GM12878 (cell line): ENCODE measurements at regions not wholly inside any gene's neighbourhood (a gene's known extent, or its start where the extent isn't known, plus 50 kb on each side); places are given as distances from the start of the nearest gene placed in this dataset.

Experiments used
- ATAC-seq: fragments of 200-7000 bp; cut with Tn5 transposase; 3 replicates; pipeline ENCODE4 v1.9.1; 2020; ENCODE audit warnings: mild to moderate bottlenecking, moderate library complexity
- BruUV-seq: library from RNA; stranded (reverse); fragments of 400-500 nt; replicated peaks from 2 replicates; lab custom pipeline; 2021; lab: Mats Ljungman, UMichigan
- CTCF ChIA-PET: fragments of 300-600 bp; sonication (Branson Sonifier 250); formaldehyde crosslinking; extraction: SDS; loops from one replicate; lab custom pipeline; 2021; ENCODE audit warnings: inconsistent platforms; lab: Yijun Ruan, JAX
- POLR2A ChIA-PET: fragments of 350-600 bp; formaldehyde crosslinking; extraction: SDS; loops from one replicate; lab custom pipeline; 2021; ENCODE audit warnings: inconsistent platforms; lab: Charles Lee
- RAD21 ChIA-PET: fragments of 300-600 bp; sonication (Branson Sonifier 250); formaldehyde crosslinking; loops from one replicate; lab custom pipeline; 2023; ENCODE audit warnings: antibody characterized with exemption; ENCODE audit not compliant: unreplicated experiment; lab: Charles Lee
- SMC1A ChIA-PET: fragments of 300-600 bp; sonication (Branson Sonifier 250); formaldehyde crosslinking; loops from one replicate; lab custom pipeline; 2023; ENCODE audit not compliant: unreplicated experiment, uncharacterized antibody; lab: Charles Lee
- DNase-seq: peaks from one replicate; pipeline ENCODE4 v3.0.0-alpha.2; 2011; ENCODE audit warnings: low read depth, low spot score
- FAIRE-seq: peaks from 3 replicates; lab custom pipeline; 2011; peaks lifted over from hg19 to GRCh38; lab: Jason Lieb, UNC
- H2AFZ ChIP-seq: 2 replicates; pipeline ENCODE4 v1.6.0; 2011; ENCODE audit warnings: low read depth, low read length, control low read depth; ENCODE audit not compliant: control insufficient read depth
- H3K27ac ChIP-seq: 2 replicates; pipeline ENCODE4 v1.5.1; 2011; ENCODE audit warnings: control low read depth; ENCODE audit not compliant: control insufficient read depth, insufficient read depth
- H3K27me3 ChIP-seq, 2 experiments: replicated peaks in 1 of 2; 2 replicates each; pipeline versions ENCODE4 v1.6.0 to v1.6.1; 2011; ENCODE audit warnings: low read length in 1 of 2; ENCODE audit not compliant: control insufficient read depth in 2 of 2, insufficient read depth in 2 of 2
- H3K36me3 ChIP-seq, 2 experiments: 2 replicates each; pipeline ENCODE4 v1.5.1; 2011; ENCODE audit warnings: low read length in 1 of 2; ENCODE audit not compliant: control insufficient read depth in 2 of 2, insufficient read depth in 2 of 2
- H3K4me1 ChIP-seq: 2 replicates; pipeline ENCODE4 v1.6.1; 2011; ENCODE audit warnings: mild to moderate bottlenecking, low read length, moderate library complexity, mixed read lengths; ENCODE audit not compliant: control insufficient read depth, insufficient read depth
- H3K4me2 ChIP-seq: 2 replicates; pipeline ENCODE4 v1.6.0; 2011; ENCODE audit warnings: control low read depth; ENCODE audit not compliant: control insufficient read depth, insufficient read depth
- H3K4me3 ChIP-seq: fragments of 200-600 bp; sonication (generic); 2 replicates; pipeline ENCODE4 v1.5.1; 2016
- H3K79me2 ChIP-seq: 2 replicates; pipeline ENCODE4 v1.6.0; 2011; ENCODE audit warnings: low read length; ENCODE audit not compliant: control insufficient read depth, insufficient read depth
- H3K9ac ChIP-seq: 2 replicates; pipeline ENCODE4 v1.8.0; 2011; ENCODE audit warnings: low read length, control low read depth, mixed read lengths; ENCODE audit not compliant: control insufficient read depth, insufficient read depth
- H3K9me3 ChIP-seq: replicated peaks from 3 replicates; pipeline ENCODE4 v1.5.1; 2011; ENCODE audit warnings: mild to moderate bottlenecking, low read length; ENCODE audit not compliant: control insufficient read depth, insufficient read depth
- H4K20me1 ChIP-seq: 2 replicates; pipeline ENCODE4 v1.6.0; 2011; ENCODE audit not compliant: control insufficient read depth, insufficient read depth
- BMI1 ChIP-seq: fragments of 450-650 bp; IDR thresholded peaks from 2 replicates; pipeline ENCODE4 v1.6.1; 2016; ENCODE audit warnings: mild to moderate bottlenecking, moderate library complexity, borderline replicate concordance
- CTCF ChIP-seq, 3 experiments: IDR thresholded peaks in 2 of 3; conservative IDR thresholded peaks in 1 of 3; 2 replicates each; pipeline ENCODE4 v1.5.1; 2011; ENCODE audit warnings: low read depth in 3 of 3, low read length in 3 of 3, mild to moderate bottlenecking in 3 of 3, control low read depth in 2 of 3, moderate library complexity in 2 of 3, inconsistent platforms in 1 of 3, mixed read lengths in 1 of 3; ENCODE audit not compliant: control insufficient read depth in 2 of 3, insufficient read depth in 1 of 3; ENCODE audit errors: extremely low read depth in 1 of 3
- ETV6 ChIP-seq, 2 experiments: fragments of 450-650 bp in 1 of 2; IDR thresholded peaks in 1 of 2; conservative IDR thresholded peaks in 1 of 2; 2 replicates each; pipeline ENCODE4 v1.6.1; 2014; ENCODE audit warnings: antibody characterized with exemption in 1 of 2, borderline replicate concordance in 1 of 2, low read depth in 1 of 2, mild to moderate bottlenecking in 1 of 2, moderate library complexity in 1 of 2
- FOXM1 ChIP-seq: IDR thresholded peaks from 2 replicates; pipeline ENCODE4 v1.6.1; 2012; ENCODE audit warnings: low read depth, mild to moderate bottlenecking, inconsistent platforms, low read length, moderate library complexity
- GABPA ChIP-seq: IDR thresholded peaks from 2 replicates; pipeline ENCODE4 v1.6.1; 2014; ENCODE audit warnings: antibody characterized with exemption, low read depth, mild to moderate bottlenecking, inconsistent platforms
- IRF5 ChIP-seq: fragments of 450-650 bp; IDR thresholded peaks from 2 replicates; pipeline ENCODE4 v1.6.1; 2017; ENCODE audit warnings: borderline replicate concordance
- JUND ChIP-seq: IDR thresholded peaks from 2 replicates; pipeline ENCODE4 v1.6.1; 2012; ENCODE audit warnings: low read depth, mild to moderate bottlenecking, low read length, improper control_type of control experiment, moderate library complexity
- KLF5 ChIP-seq: fragments of 450-650 bp; IDR thresholded peaks from 2 replicates; pipeline ENCODE4 v1.6.1; 2014; ENCODE audit warnings: mild to moderate bottlenecking; ENCODE audit not compliant: partially characterized antibody
- MTA3 ChIP-seq: IDR thresholded peaks from 2 replicates; pipeline ENCODE4 v1.6.1; 2012; ENCODE audit warnings: low read length, inconsistent platforms, borderline replicate concordance
- MXI1 ChIP-seq: fragments of 150-350 bp; IDR thresholded peaks from 2 replicates; pipeline ENCODE4 v1.6.1; 2011; ENCODE audit warnings: low read depth, mild to moderate bottlenecking, inconsistent platforms, low read length, improper control_type of control experiment
- NFYA ChIP-seq: IDR thresholded peaks from 2 replicates; pipeline ENCODE4 v1.6.1; 2011; ENCODE audit warnings: low read depth, mild to moderate bottlenecking, low read length, improper control_type of control experiment, borderline replicate concordance
- NRF1 ChIP-seq: conservative IDR thresholded peaks from 2 replicates; pipeline ENCODE4 v1.6.1; 2011; ENCODE audit warnings: mild to moderate bottlenecking, low read depth, low read length, improper control_type of control experiment
- RAD51 ChIP-seq: fragments of 450-650 bp; IDR thresholded peaks from 2 replicates; pipeline ENCODE4 v1.6.1; 2016; ENCODE audit warnings: moderate library complexity, mild to moderate bottlenecking, inconsistent platforms
- SMAD5 ChIP-seq: IDR thresholded peaks from 2 replicates; pipeline ENCODE4 v1.6.1; 2016; ENCODE audit warnings: antibody characterized with exemption, low read depth
- ZBED1 ChIP-seq: IDR thresholded peaks from 2 replicates; pipeline ENCODE4 v1.6.1; 2016; ENCODE audit warnings: borderline replicate concordance
- ZSCAN29 ChIP-seq: fragments of 450-650 bp; IDR thresholded peaks from 2 replicates; pipeline ENCODE4 v1.6.1; 2017; ENCODE audit warnings: mild to moderate bottlenecking, moderate library complexity
- WGBS: methylation state at CpG from one replicate; pipeline ENCODE4 v1.1.6; 2016; ENCODE audit warnings: low lambda C conversion rate; ENCODE audit not compliant: insufficient replicate concordance, insufficient coverage; ENCODE audit errors: missing lambda C conversion rate; 5-methylcytosine and 5-hydroxymethylcytosine counted together
- in situ Hi-C: fragments of 300-500 bp; cut with MboI; formaldehyde crosslinking; loops from 9 replicates; pipeline ENCODE4 v1.14.3; 2018; ENCODE audit warnings: mixed read lengths
- intact Hi-C: fragments of 100-400 bp; cut with micrococcal nuclease; formaldehyde crosslinking; loops from one replicate; pipeline ENCODE4 v1.14.2; 2022; ENCODE audit not compliant: unreplicated experiment

- WGBS = 21% methylated on average over 9 of the region's 9 CpGs
- intact Hi-C loops = no loop called here
- Histone ChIP-seq H3K4me2 (no peak overlapping the region), H3K36me3 (no peaks in the 10 kb centered on the region), H3K4me1 (no peaks in the 10 kb centered on the region), H3K9ac (no peak overlapping the region), H4K20me1 (no peaks in the 10 kb centered on the region), H3K27me3 (no peaks in the 10 kb centered on the region), H2AFZ (no peak overlapping the region), H3K79me2 (no peaks in the 10 kb centered on the region), H3K9me3 (no peaks in the 10 kb centered on the region), H3K27ac (no peak overlapping the region), H3K4me3 (no peak overlapping the region)
- ChIA-PET SMC1A (no interaction called here), CTCF (no interaction called here), RAD21 (no interaction called here), POLR2A (no interaction called here)
- no peak for TF ChIP-seq NFYA
- no peak for TF ChIP-seq CTCF (IDR thresholded peaks at IDR 0.05 in 2 of 3, conservative IDR thresholded peaks at IDR 0.05 in 1 of 3; ENCODE audit: control insufficient read depth in 2 of 3, extremely low read depth in 1 of 3, insufficient read depth in 1 of 3, low read depth in 3 of 3, low read length in 3 of 3)
- TF ChIP-seq MTA3 = no peak
- TF ChIP-seq ZSCAN29 = no peak
- no peak for TF ChIP-seq FOXM1
- TF ChIP-seq GABPA = no peak
- no peak for TF ChIP-seq NRF1
- no peak for FAIRE-seq
- BruUV-seq = no TSS peak
- no peak for ATAC-seq
- no peak for DNase-seq
- in situ Hi-C loops = no loop called here
Observed at GRCh38 chr13:111636271-111636670, 315.8 kb downstream of the TEX29 start.

DNA sequence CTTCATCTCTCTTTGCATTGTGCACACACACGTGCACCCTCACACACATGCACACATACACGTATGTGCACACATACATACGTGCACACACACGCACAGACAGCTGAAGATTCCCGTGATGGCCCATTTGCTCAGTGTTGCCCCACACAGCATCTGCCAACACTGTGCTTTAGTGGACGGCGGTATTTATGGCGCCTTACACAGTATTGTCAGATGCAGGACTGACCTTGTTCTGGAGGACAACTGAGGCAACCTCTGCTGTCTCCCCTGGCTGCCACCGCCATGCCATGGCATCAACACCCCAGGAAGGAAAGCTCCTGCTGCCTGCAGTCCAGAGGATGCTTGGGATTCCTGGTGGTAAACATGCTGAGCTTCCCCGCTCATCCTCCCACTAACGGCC, 316.4 kb downstream of the TEX29 start:
- Histone ChIP-seq H3K4me2 (no peak overlapping the region), H3K4me3 (no peak overlapping the region), H3K27ac (no peak overlapping the region), H3K27me3 (no peaks in the 10 kb centered on the region), H3K9ac (no peak overlapping the region), H3K79me2 (no peaks in the 10 kb centered on the region), H4K20me1 (no peaks in the 10 kb centered on the region), H3K4me1 (no peaks in the 10 kb centered on the region), H3K9me3 (no peaks in the 10 kb centered on the region), H3K36me3 (no peaks in the 10 kb centered on the region), H2AFZ (no peak overlapping the region)
- SMC1A ChIA-PET = no interaction called here
- intact Hi-C loops (no loop called here), in situ Hi-C loops (no loop called here)
- POLR2A ChIA-PET = no interaction called here
- ATAC-seq (no peak), FAIRE-seq (no peak), DNase-seq (no peak)
- 41% methylated on average over 11 of the region's 11 CpGs for WGBS
- CTCF ChIA-PET = no interaction called here
- RAD21 ChIA-PET = no interaction called here
- BruUV-seq = no TSS peak
- TF ChIP-seq KLF5 (no peak), ETV6 (conservative IDR thresholded peaks at IDR 0.05 in 1 of 2, IDR thresholded peaks at IDR 0.05 in 1 of 2; ENCODE audit: borderline replicate concordance in 1 of 2, low read depth in 1 of 2) (no peak), ZBED1 (no peak), BMI1 (no peak), MXI1 (no peak), SMAD5 (no peak), JUND (no peak), IRF5 (no peak), RAD51 (no peak)
